ENCODE measurements at regions not wholly inside any gene's neighbourhood (a gene's known extent, or its start where the extent isn't known, plus 50 kb on each side); places are given as distances from the start of the nearest gene placed in this dataset.

GRCh38 chr1:199671684-199672083 is 355.8 kb upstream of the NR5A2 start:
- no peak for DNase-seq

GRCh38 chr1:199675937-199676336 is 351.6 kb upstream of the NR5A2 start:
- no peak for DNase-seq

- DNase-seq: no peak
Measured at GRCh38 chr1:199678771-199679170, 348.7 kb upstream of the NR5A2 start.

- DNase-seq: no peak
Measured at GRCh38 chr1:199682081-199682480, 345.4 kb upstream of the NR5A2 start.

GRCh38 chr1:199684686-199685273 is 342.7 kb upstream of the NR5A2 start:
- DNase-seq: peak; percentile 80

DNA sequence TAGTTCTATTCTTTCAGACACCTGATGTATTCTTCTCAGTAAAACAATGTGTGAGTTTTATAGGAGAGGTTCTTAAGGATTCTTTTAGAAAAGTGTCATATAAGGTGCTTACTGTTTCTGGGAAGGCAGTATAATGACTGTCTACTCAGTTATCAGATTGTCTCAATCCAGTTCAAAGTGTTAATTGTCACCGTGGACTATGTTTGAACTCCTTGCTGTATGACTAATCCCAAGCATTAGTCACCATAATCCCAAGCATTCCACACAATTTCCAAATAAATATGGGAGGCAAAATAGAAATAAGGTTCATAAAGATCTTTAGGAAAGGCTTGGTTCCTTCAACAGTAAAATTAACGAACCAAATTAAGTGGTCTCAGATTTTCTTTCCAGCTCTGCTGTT is 342.1 kb upstream of the NR5A2 start:
- DNase-seq: peak; percentile 88

- DNase-seq: peak; percentile 72
Measured at GRCh38 chr1:199687321-199687720, 340.2 kb upstream of the NR5A2 start.

DNA sequence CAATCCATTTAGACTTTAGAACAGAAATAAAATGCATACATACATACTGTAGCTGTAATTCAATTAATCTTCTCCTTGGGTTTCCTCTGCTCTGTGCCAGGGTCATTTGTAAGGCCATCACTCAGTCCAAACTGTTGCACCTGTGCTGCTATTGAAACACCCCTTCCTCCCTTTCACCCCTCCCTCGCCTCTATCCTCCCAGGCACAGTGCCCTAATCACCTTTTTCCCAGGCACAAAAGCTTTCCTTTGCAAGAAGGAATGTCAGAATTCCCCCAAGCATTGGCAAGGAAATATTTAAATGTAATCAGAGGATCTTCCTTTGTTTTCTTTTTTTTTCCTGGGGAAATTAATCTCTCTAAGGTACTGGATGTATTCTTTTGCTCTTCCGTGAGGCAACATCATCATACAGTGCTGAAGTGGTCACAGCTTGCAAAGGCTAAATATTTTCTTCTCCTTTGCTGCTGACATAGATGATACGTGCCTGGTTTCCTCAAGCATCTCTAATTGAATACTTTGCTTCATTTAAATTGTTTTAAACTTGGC is 339.3 kb upstream of the NR5A2 start:
- peak; percentile 18 for DNase-seq

GRCh38 chr1:199688774-199689173 is 338.7 kb upstream of the NR5A2 start:
- no peak for DNase-seq

GRCh38 chr1:199690496-199690895 is 337.0 kb upstream of the NR5A2 start:
- DNase-seq: no peak

DNA sequence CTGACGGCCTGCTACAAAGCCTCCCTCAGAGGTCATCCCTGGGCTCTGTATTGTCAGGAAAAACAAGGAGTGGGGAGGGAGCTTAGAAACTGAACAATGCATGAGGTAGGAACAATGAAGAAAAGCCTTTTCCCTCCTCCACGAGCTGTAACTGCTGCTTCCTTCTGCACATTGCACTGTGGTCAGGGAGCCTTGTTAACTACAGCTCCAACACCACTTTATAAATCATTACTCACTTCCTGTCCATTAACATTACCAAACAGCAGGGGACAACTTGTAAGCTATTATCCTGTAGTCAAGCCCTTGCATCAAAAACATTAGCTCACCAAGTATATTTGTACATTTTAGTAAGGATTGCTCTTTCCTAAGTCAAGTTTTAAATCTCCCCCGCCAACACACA is 336.0 kb upstream of the NR5A2 start:
- DNase-seq: peak; percentile 91

- DNase-seq: no peak
Measured at GRCh38 chr1:199693724-199694123, 333.8 kb upstream of the NR5A2 start.

DNA sequence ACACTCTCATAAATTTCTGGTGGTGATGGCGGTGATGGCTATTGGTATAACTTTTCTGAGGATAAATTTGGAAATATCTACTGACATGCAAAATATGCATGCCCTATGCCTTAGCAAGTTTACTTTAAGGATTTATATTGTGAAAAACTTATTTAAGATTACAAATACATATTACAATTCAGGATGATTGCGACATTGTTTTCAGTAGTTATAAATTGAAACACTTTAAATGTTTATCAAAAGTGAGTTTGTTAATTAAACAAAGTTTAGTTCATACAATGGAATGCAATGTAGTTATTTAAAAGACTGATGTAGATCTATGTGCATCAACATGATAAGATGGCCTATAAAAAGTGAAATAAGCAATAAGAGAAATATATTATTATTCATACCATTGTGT is 331.3 kb upstream of the NR5A2 start:
- DNase-seq: no peak

DNA sequence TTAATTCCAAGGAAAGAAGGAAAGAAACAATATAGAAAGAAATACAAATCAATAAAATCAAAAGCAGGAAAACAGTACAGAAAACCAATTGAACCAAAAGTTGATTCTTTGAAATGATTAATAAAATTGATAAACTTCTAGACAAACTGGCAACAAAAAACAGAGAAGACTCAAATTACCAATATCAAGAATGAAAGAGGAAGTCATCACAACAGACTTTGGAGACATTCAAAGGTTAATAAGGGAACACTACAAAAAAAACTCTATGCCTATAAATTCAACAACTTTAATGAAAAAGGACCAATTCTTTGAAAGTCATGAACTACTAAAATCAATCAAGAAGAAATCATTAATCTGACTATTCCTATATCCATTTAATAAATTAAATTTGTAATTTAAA is 329.3 kb upstream of the NR5A2 start:
- DNase-seq: no peak

DNA sequence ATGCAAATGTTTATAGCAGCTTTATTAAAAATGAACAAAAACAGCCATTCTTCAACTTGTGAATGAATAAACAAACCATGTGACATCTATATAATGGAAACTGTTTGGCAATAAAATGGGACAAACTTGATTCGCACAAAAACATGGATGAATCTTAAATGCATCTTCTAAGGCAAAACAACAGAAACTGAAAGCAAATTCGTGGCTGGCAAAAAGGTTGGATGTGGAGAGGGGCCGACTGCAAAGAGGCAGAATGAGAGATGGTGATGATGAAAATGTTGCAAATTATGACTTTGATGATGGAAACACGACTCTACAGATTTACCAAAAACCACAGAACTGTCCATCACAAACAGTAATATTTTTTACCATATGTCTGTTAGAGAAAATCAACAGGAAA is 327.0 kb upstream of the NR5A2 start:
- no peak for DNase-seq

GRCh38 chr1:199701726-199702125 is 325.8 kb upstream of the NR5A2 start:
- DNase-seq: no peak

DNA sequence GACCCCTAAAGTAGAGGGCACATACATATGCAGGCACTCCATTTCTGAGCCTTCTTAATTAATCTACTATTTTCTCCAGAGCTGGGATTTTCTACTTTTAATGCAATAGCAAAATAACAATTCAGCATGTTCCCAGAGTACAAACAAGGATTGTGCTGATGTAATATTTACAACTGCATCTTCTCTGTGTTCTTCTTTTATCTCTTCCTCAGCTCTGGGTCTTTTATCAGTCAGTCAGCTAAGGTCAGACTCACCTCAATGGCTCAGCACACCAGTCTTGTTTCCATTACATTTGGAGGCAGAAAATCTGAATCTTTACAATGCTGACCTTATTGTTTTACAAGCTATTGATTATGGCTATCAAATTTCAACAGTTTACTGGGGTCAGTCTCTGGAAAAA is 323.3 kb upstream of the NR5A2 start:
- DNase-seq: no peak

DNA sequence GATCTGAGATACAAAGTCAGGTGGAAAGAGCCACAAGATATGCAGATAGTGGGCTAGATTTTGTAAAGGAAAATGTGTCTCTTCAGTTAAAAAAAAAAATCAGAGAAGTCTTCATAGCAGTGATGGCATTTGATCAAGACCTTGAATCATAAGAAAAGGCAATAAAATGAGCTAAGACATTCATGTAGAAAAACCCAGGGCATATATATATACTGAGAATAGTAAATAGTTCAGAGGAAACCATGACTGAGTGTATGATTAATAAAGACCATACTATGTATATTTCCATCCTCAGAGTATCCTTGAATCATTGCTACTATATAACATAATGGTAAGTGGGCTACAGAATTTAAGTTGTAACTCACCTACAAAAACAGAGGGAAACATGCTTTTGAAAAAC is 321.7 kb upstream of the NR5A2 start:
- DNase-seq: no peak

GRCh38 chr1:199706826-199707606 is 320.5 kb upstream of the NR5A2 start:
- DNase-seq: no peak

GRCh38 chr1:199710974-199711373 is 316.5 kb upstream of the NR5A2 start:
- no peak for DNase-seq

GRCh38 chr1:199716729-199717128 is 310.8 kb upstream of the NR5A2 start:
- DNase-seq: no peak

DNA sequence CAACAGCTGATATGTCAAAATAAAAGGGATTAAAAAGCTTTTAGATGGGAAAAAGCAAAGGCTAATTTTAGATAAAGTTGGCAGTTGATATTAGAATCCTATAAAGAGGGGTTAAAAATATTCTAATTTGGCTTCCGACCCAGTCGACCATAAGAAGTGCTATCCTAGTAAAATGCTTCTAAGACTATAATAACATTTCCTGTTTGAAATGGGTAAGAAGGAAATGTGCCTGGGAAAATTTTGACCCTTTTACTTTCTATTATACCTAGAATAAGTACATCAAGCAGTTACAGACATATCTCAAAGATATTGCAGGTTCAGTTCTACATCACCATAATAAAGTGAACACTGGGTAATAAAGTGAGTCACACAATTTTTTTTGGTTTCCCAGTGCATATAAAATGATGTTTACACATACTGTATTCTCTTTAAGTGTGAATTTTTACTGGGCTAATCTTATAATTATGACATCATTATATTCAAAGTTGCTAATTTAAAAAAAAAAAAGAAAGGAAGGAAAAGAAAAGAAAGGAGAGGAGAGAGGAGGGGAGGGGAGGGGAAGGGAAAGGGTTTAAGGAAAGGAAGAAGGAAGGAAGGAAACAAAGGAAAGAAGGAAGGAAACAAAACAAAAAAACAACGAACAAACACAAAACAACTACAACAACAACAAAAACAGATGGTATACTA is 308.2 kb upstream of the NR5A2 start:
- no peak for DNase-seq

DNA sequence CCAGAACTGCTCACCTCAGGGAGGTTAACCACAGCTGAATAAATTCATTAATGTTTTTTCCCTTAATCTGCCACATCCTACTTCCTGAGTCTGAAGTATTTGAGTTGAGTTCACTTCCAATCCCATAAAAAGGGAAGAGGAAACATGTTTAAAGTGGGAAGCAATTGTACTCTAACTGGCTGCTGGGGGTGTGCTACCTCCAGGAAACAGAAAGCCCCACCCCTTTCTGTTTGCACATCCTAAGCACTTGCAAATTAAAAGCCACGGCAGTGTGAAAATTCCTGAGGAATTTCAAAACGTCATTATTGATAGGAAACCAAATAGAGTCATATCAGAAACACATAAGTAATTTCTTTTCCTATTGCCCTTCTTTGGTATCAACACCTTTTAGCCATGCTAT is 307.0 kb upstream of the NR5A2 start:
- DNase-seq: no peak

DNA sequence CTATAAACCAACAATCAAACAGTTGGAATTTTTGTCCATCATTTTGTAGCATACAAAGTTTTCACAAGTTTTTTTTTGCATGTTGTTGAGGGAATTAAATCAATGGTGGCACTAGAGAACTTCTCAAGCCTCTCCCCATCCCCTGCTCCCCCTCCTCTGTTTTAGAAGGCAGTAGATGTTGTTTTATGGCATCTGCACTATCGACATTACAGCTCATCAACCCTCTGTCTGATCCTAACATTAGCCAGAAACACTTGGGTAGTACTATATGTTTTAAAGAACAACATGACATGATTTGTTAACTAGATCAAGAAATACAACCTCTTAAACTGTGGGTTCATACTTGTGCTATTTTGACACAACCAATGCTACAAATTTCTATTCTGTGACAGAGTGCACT is 306.5 kb upstream of the NR5A2 start:
- no peak for DNase-seq

Data from fibroblast of skin of right biceps (primary cell).